PC-3 (cell line): ENCODE measurements at regions not wholly inside any gene's neighbourhood (a gene's known extent, or its start where the extent isn't known, plus 50 kb on each side); places are given as distances from the start of the nearest gene placed in this dataset.

Source experiments
- ATAC-seq: fragments of 200-7000 bp; cut with Tn5 transposase; 2 replicates; pipeline ENCODE4 v1.9.1; 2020; ENCODE audit warnings: mild to moderate bottlenecking, moderate library complexity
- BruUV-seq: library from RNA; stranded (reverse); fragments of 400-500 nt; replicated peaks from 2 replicates; lab custom pipeline; 2021; lab: Mats Ljungman, UMichigan
- CTCF ChIA-PET: fragments of 300-600 bp; sonication (Branson Sonifier 250); formaldehyde crosslinking; loops from one replicate; lab custom pipeline; 2022; ENCODE audit warnings: antibody characterized with exemption; lab: Charles Lee
- POLR2A ChIA-PET: fragments of 300-600 bp; sonication (Branson Sonifier 250); formaldehyde crosslinking; loops from one replicate; lab custom pipeline; 2022; ENCODE audit warnings: antibody characterized with exemption; ENCODE audit not compliant: unreplicated experiment; lab: Charles Lee
- DNase-seq: peaks from one replicate; pipeline ENCODE4 v3.0.0-alpha.2; 2015
- H2AFZ ChIP-seq: fragments of 300-600 bp; sonication (generic); 2 replicates; pipeline ENCODE4 v1.6.0; 2016; ENCODE audit warnings: antibody characterized with exemption, low read length
- H3F3A ChIP-seq: fragments of 300-600 bp; sonication (generic); one replicate; pipeline ENCODE4 v1.6.0; 2017; ENCODE audit warnings: antibody characterized with exemption, low read length, control low read depth, mild to moderate bottlenecking; ENCODE audit not compliant: unreplicated experiment
- H3K27ac ChIP-seq: fragments of 300-600 bp; sonication (generic); 2 replicates; pipeline ENCODE4 v1.5.1; 2016; ENCODE audit warnings: mild to moderate bottlenecking, low read length
- H3K27me3 ChIP-seq: fragments of 300-600 bp; sonication (generic); 2 replicates; pipeline ENCODE4 v1.6.1; 2016; ENCODE audit warnings: low read length, mixed read lengths
- H3K36me3 ChIP-seq: fragments of 300-600 bp; sonication (generic); 2 replicates; pipeline ENCODE4 v1.6.1; 2016; ENCODE audit warnings: low read depth, mixed run types, low read length, mixed read lengths
- H3K4me1 ChIP-seq: fragments of 300-600 bp; sonication (generic); 2 replicates; pipeline ENCODE4 v1.5.1; 2016; ENCODE audit warnings: low read length; ENCODE audit not compliant: insufficient read depth
- H3K4me2 ChIP-seq: fragments of 300-600 bp; sonication (generic); 2 replicates; pipeline ENCODE4 v1.6.0; 2016; ENCODE audit warnings: low read length
- H3K4me3 ChIP-seq: fragments of 300-600 bp; sonication (generic); 2 replicates; pipeline ENCODE4 v1.5.1; 2016; ENCODE audit warnings: mild to moderate bottlenecking, low read length, mixed read lengths
- H3K79me2 ChIP-seq: fragments of 300-600 bp; sonication (generic); 2 replicates; pipeline ENCODE4 v1.6.1; 2017; ENCODE audit warnings: low read length, mixed read lengths
- H3K9ac ChIP-seq: fragments of 300-600 bp; sonication (generic); 2 replicates; pipeline ENCODE4 v1.6.0; 2016; ENCODE audit warnings: mild to moderate bottlenecking, low read length
- H3K9me2 ChIP-seq: fragments of 300-600 bp; sonication (generic); replicated peaks from 2 replicates; pipeline ENCODE4 v1.6.1; 2016; ENCODE audit warnings: mixed run types, low read length, mixed read lengths
- H3K9me3 ChIP-seq: fragments of 300-600 bp; sonication (generic); 2 replicates; pipeline ENCODE4 v1.6.1; 2016; ENCODE audit warnings: low read length, mixed read lengths
- H4K20me1 ChIP-seq: fragments of 300-600 bp; sonication (generic); 2 replicates; pipeline ENCODE4 v1.6.1; 2016; ENCODE audit warnings: low read length, mixed read lengths
- CTCF ChIP-seq: fragments of 300-600 bp; sonication (generic); conservative IDR thresholded peaks from 2 replicates; pipeline ENCODE4 v1.5.1; 2017; ENCODE audit warnings: antibody characterized with exemption, low read depth, mild to moderate bottlenecking, low read length
- EZH2 ChIP-seq: fragments of 300-600 bp; sonication (generic); IDR thresholded peaks from one replicate; pipeline ENCODE4 v1.6.1; 2017; ENCODE audit warnings: antibody characterized with exemption, mild to moderate bottlenecking, low read length; ENCODE audit not compliant: unreplicated experiment
- EZH2phosphoT487 ChIP-seq: fragments of 300-600 bp; sonication (generic); IDR thresholded peaks from 2 replicates; pipeline ENCODE4 v1.6.1; 2018; ENCODE audit warnings: mild to moderate bottlenecking, antibody characterized with exemption, low read length, borderline replicate concordance
- intact Hi-C: fragments of 100-400 bp; cut with micrococcal nuclease; formaldehyde crosslinking; loops from 2 replicates; pipeline ENCODE4 v1.9.0; 2023

- no peak for DNase-seq
- Histone ChIP-seq H3K27me3 (no peaks in the 10 kb centered on the region), H3K79me2 (no peaks in the 10 kb centered on the region), H3K9ac (no peak overlapping the region), H3K9me3 (0 out of 2 replicates have a peak, but pooled peaks cover 1% of the 10 kb centered on the region), H3K36me3 (no peaks in the 10 kb centered on the region), H4K20me1 (no peaks in the 10 kb centered on the region), H3K4me3 (no peak overlapping the region), H3K27ac (no peak overlapping the region), H3F3A (no peaks in the 10 kb centered on the region), H3K4me1 (peaks cover 2% of the 10 kb centered on the region), H2AFZ (no peak overlapping the region), H3K9me2 (no peaks in the 10 kb centered on the region), H3K4me2 (no peak overlapping the region)
- CTCF ChIA-PET, result no interaction called here
- POLR2A ChIA-PET, result no interaction called here
- intact Hi-C loops, result no loop called here
- ATAC-seq, result no peak
- BruUV-seq, result no TSS peak
- TF ChIP-seq EZH2phosphoT487, result no peak
- no peak for TF ChIP-seq CTCF
- no peak for TF ChIP-seq EZH2
Measured at GRCh38 chr17:5815396-5815795, 231.1 kb upstream of the NLRP1 start.

- Histone ChIP-seq H3K27ac (no peak overlapping the region), H3F3A (no peaks in the 10 kb centered on the region), H3K4me3 (no peak overlapping the region), H3K9me3 (no peaks in the 10 kb centered on the region), H4K20me1 (no peaks in the 10 kb centered on the region), H3K4me1 (peaks cover 14% of the 10 kb centered on the region), H2AFZ (no peak overlapping the region), H3K4me2 (no peak overlapping the region), H3K9ac (no peak overlapping the region), H3K79me2 (no peaks in the 10 kb centered on the region), H3K27me3 (no peaks in the 10 kb centered on the region), H3K9me2 (no peaks in the 10 kb centered on the region), H3K36me3 (no peaks in the 10 kb centered on the region)
- no peak for DNase-seq
- CTCF ChIA-PET, result no interaction called here
- BruUV-seq, result no TSS peak
- no peak for TF ChIP-seq EZH2phosphoT487
- no peak for TF ChIP-seq CTCF
- no peak for TF ChIP-seq EZH2
- ATAC-seq, result no peak
- POLR2A ChIA-PET, result no interaction called here
- intact Hi-C loops, result no loop called here
Measured at GRCh38 chr17:5816491-5817070, 232.3 kb upstream of the NLRP1 start.

DNA sequence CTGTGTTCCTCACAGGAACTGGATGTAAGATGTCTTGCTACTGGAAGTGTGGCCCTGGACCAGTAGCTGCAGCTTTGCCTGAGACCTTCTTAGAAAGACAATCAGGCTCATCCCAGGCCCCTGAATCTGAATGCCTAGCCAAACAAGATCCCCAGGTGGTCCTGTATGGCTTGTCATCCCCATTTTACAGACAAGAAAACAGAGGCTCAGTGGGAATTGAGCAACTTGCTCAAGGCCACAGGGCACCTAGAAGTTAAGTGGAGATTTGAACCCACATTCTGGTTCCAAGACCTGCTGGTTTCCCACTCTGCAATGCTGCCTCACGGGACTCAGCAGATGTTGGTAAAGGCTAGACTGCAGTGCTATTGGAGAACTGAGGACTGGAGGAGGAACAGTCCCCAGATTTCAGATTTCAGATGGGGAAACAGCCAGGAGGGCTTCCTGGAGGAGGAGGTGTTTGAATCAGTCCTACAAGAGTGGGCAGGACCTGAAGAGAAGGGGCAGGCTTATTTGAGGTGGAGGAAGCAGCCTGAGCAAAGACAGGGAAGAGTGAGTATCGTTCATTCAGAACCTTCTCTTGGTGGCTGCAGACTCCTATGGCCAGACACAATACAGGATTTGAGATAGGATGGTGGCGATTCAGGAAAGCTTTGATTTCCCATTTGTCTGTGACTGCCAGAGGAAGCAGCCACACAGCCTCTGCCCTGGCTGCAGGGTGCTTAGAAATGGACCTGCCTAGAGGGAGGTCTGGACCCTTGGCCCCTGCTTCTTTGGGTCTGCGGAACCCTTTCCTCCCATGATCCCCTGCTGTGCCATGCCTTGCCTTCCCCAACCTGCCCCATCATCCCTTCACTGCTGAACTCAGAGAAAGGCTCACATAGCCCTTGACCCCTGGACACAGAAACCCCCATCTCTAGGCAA lies 233.4 kb upstream of the NLRP1 start:
- H4K20me1 ChIP-seq, result no peaks in the 10 kb centered on the region
- intact Hi-C loops, result no loop called here
- POLR2A ChIA-PET, result no interaction called here
- H3K9ac ChIP-seq, result no peak overlapping the region
- H3K4me1 ChIP-seq, result peaks cover 20% of the 10 kb centered on the region
- DNase-seq (no peak), ATAC-seq (no peak)
- CTCF ChIA-PET, result no interaction called here
- H3K9me2 ChIP-seq, result no peaks in the 10 kb centered on the region
- no peaks in the 10 kb centered on the region for H3K9me3 ChIP-seq
- no peaks in the 10 kb centered on the region for H3F3A ChIP-seq
- H3K27me3 ChIP-seq, result no peaks in the 10 kb centered on the region
- H2AFZ ChIP-seq, result no peak overlapping the region
- H3K27ac ChIP-seq, result no peak overlapping the region
- no peak overlapping the region for H3K4me3 ChIP-seq
- TF ChIP-seq EZH2phosphoT487, result no peak
- no peak for TF ChIP-seq CTCF
- no peak for TF ChIP-seq EZH2
- H3K79me2 ChIP-seq, result 0 out of 2 replicates have a peak, but pooled peaks cover 2% of the 10 kb centered on the region
- no peaks in the 10 kb centered on the region for H3K36me3 ChIP-seq
- no peak overlapping the region for H3K4me2 ChIP-seq
- BruUV-seq, result no TSS peak
